ENCODE measurements at regions not wholly inside any gene's neighbourhood (a gene's known extent, or its start where the extent isn't known, plus 50 kb on each side); places are given as distances from the start of the nearest gene placed in this dataset.

DNA sequence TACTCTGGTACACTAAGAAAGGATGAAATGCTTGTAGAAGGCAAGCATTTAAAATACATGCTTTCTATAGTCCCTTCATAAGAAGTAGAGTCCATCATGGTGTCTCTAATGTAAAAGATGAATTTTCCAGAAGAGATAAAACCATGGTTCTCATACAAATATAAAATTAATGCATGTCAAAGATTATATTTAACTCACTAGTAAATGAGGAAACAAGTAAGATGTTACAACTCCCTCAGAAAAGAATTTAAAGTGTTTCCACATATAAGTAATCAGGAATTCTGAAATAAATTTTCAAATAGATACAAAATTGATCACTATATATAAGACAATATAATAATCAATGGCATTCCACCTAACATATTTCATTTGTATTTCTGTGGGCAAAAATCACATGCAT lies 570.3 kb upstream of the CCDC54 start:
- H3K4me3 ChIP-seq (ENCODE audit: low read depth in 1 of 2, low read length in 1 of 2) = no peak overlapping the region
- H3K9me3 ChIP-seq = no peaks in the 10 kb centered on the region
- no peak for TF ChIP-seq CTCF (IDR thresholded peaks at IDR 0.05)

GRCh38 chr3:106809041-106809440 lies 568.2 kb upstream of the CCDC54 start:
- no peaks in the 10 kb centered on the region for H3K27me3 ChIP-seq
- H3K36me3 ChIP-seq = no peaks in the 10 kb centered on the region
- no peak overlapping the region for H3K4me3 ChIP-seq (ENCODE audit: low read depth in 1 of 2, low read length in 1 of 2)
- no peak for TF ChIP-seq CTCF (IDR thresholded peaks at IDR 0.05)
- no peaks in the 10 kb centered on the region for H3K4me1 ChIP-seq (ENCODE audit: control insufficient read depth in 1 of 2, insufficient read depth in 1 of 2, low read depth in 1 of 2, low read length in 1 of 2)
- H3K27ac ChIP-seq = no peak overlapping the region
- no peaks in the 10 kb centered on the region for H3K9me3 ChIP-seq

More for the DNA sequence above, 570.3 kb upstream of the CCDC54 start:
- H3K27me3 ChIP-seq = no peaks in the 10 kb centered on the region
- no peak overlapping the region for H3K27ac ChIP-seq
- no peaks in the 10 kb centered on the region for H3K36me3 ChIP-seq
- H3K4me1 ChIP-seq (ENCODE audit: control insufficient read depth in 1 of 2, insufficient read depth in 1 of 2, low read depth in 1 of 2, low read length in 1 of 2) = no peaks in the 10 kb centered on the region

DNA sequence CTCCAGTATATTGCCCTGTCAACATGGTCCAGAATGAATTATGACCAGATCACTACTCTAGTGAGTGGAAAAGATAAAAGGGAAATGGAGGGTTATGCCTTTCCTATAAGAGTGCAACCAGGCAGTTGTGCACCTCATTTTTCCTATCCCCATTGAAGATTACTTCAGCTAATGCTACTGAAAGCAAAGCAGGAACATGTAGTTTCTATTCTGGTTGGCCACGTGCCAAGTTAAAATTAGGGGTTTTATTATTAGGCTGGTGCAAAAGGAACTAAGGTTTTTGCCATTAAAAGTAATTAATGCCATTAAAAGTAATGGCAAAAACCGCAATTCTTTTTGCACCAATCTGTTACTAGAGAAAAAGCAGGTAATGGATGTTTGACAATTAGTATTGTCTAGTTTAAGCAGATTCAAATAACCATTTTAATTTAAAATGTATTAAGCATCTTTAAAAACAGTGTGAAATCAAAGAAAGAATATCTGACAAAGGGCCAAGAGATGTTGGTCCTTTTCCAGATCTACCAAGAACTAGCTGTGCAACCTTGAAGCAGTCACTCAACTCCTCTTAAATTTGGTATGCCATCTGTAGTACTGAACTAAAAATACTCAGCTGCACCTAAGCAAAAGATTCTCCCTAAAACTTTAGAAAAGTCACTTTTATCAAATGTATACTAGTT lies 567.5 kb upstream of the CCDC54 start:
- H3K27ac ChIP-seq = no peak overlapping the region
- no peaks in the 10 kb centered on the region for H3K27me3 ChIP-seq
- no peak for TF ChIP-seq CTCF (IDR thresholded peaks at IDR 0.05)

DNA sequence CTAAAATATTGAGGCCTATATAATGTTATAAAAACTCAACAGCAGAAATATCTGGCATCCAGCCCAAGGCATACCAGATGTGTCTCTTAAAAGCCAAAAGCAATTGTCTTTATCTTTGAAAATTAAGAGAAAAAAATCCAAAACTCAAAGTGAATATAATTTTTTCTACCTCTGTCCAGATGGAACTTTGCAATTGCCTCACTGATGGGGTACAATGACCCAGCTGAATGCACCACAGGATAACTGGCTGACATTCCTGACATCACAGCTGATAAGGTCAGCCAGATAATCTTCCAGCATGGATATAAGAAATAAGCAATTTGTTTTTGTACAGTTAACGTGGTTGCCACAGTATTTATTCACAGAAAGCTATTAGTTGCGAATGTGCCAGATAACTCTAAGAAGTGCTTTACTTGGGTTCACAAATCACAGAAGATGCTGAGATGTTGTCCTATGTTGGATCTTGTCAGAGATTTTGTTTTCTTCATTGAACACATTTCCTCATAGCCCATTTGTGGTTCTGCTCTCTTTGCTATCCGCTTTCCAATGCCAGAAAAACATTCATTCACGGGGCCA lies 566.9 kb upstream of the CCDC54 start:
- Histone ChIP-seq H3K9me3 (no peaks in the 10 kb centered on the region), H3K4me3 (ENCODE audit: low read depth in 1 of 2, low read length in 1 of 2) (no peak overlapping the region), H3K36me3 (no peaks in the 10 kb centered on the region), H3K4me1 (ENCODE audit: control insufficient read depth in 1 of 2, insufficient read depth in 1 of 2, low read depth in 1 of 2, low read length in 1 of 2) (no peaks in the 10 kb centered on the region), H3K27me3 (no peaks in the 10 kb centered on the region), H3K27ac (no peak overlapping the region)
- no peak for TF ChIP-seq CTCF (IDR thresholded peaks at IDR 0.05)

More for the DNA sequence above, 567.5 kb upstream of the CCDC54 start:
- H3K4me1 ChIP-seq (ENCODE audit: control insufficient read depth in 1 of 2, insufficient read depth in 1 of 2, low read depth in 1 of 2, low read length in 1 of 2) = no peaks in the 10 kb centered on the region
- H3K36me3 ChIP-seq = no peaks in the 10 kb centered on the region
- no peak overlapping the region for H3K4me3 ChIP-seq (ENCODE audit: low read depth in 1 of 2, low read length in 1 of 2)
- no peaks in the 10 kb centered on the region for H3K9me3 ChIP-seq

DNA sequence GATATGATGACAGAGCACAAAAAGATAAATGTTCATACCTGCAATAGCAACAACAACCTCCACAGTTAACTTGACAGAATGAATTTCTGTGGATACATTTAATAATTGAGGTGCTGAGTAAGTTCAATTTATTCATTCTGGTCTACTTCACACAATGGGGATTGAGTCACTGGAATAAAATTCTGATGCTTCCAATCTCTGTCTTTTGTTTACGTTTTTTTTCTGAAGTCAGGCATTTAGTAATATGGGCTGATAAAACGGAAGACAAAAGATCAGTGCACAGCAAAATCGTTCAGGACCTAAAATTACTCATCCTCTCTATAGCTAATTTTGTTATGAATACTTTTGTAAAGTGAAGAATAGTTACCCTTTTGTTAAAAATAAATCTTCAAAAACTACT lies 565.9 kb upstream of the CCDC54 start:
- Histone ChIP-seq H3K4me1 (ENCODE audit: control insufficient read depth in 1 of 2, insufficient read depth in 1 of 2, low read depth in 1 of 2, low read length in 1 of 2) (no peaks in the 10 kb centered on the region), H3K4me3 (ENCODE audit: low read depth in 1 of 2, low read length in 1 of 2) (no peak overlapping the region), H3K9me3 (no peaks in the 10 kb centered on the region), H3K36me3 (no peaks in the 10 kb centered on the region), H3K27ac (no peak overlapping the region), H3K27me3 (no peaks in the 10 kb centered on the region)
- no peak for TF ChIP-seq CTCF (IDR thresholded peaks at IDR 0.05)

All from neutrophil (primary cell).